Effector memory CD8-positive, alpha-beta T cell (primary cell): ENCODE measurements at regions not wholly inside any gene's neighbourhood (a gene's known extent, or its start where the extent isn't known, plus 50 kb on each side); places are given as distances from the start of the nearest gene placed in this dataset.

Experiments
- ATAC-seq: fragments of 150-1000 bp; cut with Tn5 transposase; replicated peaks from 2 replicates; pipeline ENCODE4 v1.10.0; 2021; ENCODE audit warnings: mild to moderate bottlenecking, moderate library complexity
- DNase-seq, 3 experiments: peaks; one replicate each; pipeline ENCODE4 v3.0.0; 2021
- H3K27ac Mint-ChIP-seq, 2 donors: one replicate each; pipeline ENCODE4 v1.8.0; 2022; ENCODE audit warnings: mild to moderate bottlenecking in 2 of 2, mixed read lengths in 2 of 2, moderate library complexity in 2 of 2
- H3K27me3 Mint-ChIP-seq, 2 donors: one replicate each; pipeline ENCODE4 v1.8.0; 2022; ENCODE audit warnings: mixed read lengths in 2 of 2
- H3K36me3 Mint-ChIP-seq: one replicate; pipeline ENCODE4 v1.8.0; 2022; ENCODE audit warnings: mild to moderate bottlenecking, moderate library complexity, mixed read lengths; ENCODE audit not compliant: insufficient read depth
- H3K4me1 Mint-ChIP-seq, 2 donors: one replicate each; pipeline ENCODE4 v1.8.0; 2022; ENCODE audit warnings: low read depth in 2 of 2, mixed read lengths in 2 of 2
- H3K4me3 Mint-ChIP-seq, 2 donors: one replicate each; pipeline ENCODE4 v1.8.0; 2022; ENCODE audit warnings: mild to moderate bottlenecking in 2 of 2, mixed read lengths in 2 of 2, moderate library complexity in 2 of 2
- H3K9me3 Mint-ChIP-seq, 2 donors: one replicate each; pipeline ENCODE4 v1.8.0; 2022; ENCODE audit warnings: mixed read lengths in 2 of 2

DNA sequence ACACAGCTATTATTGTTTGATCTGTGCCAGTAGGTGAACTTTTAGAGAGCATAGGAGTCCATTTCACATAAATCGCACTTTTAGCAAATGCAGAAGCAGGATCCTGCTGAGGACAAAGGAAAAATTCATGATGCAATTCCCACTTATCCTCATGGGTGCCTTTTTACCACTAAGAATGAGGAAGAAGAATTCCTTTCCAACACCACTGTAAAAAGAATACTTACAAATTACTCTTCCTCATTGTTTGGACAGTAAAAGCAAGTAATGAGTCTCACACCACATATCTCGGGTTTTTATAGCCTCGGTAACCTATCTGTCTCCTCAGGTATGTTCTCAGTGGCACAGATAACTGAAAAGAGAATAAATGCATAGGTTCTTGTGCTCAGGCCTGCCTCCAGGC is 238.5 kb downstream of the MTX2 start:
- Mint-ChIP-seq H3K36me3 (no peaks in the 10 kb centered on the region), H3K4me3 (no peak overlapping the region), H3K9me3 (no peaks in the 10 kb centered on the region), H3K4me1 (no peaks in the 10 kb centered on the region), H3K27me3 (peaks cover 14 to 22% of the 10 kb centered on the region in 2 donors), H3K27ac (no peak overlapping the region)
- ATAC-seq = no peak
- DNase-seq = no peak

DNA sequence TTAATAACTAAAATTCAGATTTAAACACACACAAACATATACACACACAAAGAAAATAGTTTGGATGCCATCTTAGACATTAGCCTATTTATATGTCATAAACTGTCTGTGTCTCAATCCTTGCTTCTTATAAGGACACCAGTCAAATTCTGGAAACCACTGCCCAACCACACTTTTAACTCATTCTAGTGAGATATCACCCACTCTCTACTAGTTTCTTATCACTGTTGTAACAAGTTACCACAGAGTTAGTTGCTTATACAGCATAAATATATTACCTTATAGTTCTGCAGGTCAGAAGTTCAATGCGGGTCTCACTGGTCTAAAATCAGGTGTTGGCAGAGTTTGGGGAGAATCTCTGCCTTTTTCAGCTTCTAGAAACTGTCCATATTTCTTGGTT is 239.1 kb downstream of the MTX2 start:
- Mint-ChIP-seq H3K4me3 (no peak overlapping the region), H3K9me3 (no peaks in the 10 kb centered on the region), H3K27ac (no peak overlapping the region), H3K36me3 (no peaks in the 10 kb centered on the region), H3K27me3 (peaks cover 14 to 16% of the 10 kb centered on the region in 2 donors), H3K4me1 (no peaks in the 10 kb centered on the region)
- ATAC-seq (no peak), DNase-seq (no peak)

GRCh38 chr2:176508984-176509740 is 239.9 kb downstream of the MTX2 start:
- peaks cover 7 to 11% of the 10 kb centered on the region in 2 donors for H3K27me3 Mint-ChIP-seq
- H3K36me3 Mint-ChIP-seq = no peaks in the 10 kb centered on the region
- H3K4me1 Mint-ChIP-seq = no peaks in the 10 kb centered on the region
- no peak overlapping the region for H3K27ac Mint-ChIP-seq
- H3K9me3 Mint-ChIP-seq = no peaks in the 10 kb centered on the region
- no peak overlapping the region for H3K4me3 Mint-ChIP-seq
- ATAC-seq (peak; percentile 32), DNase-seq (no peak)

GRCh38 chr2:176514276-176514675 is 245.0 kb downstream of the MTX2 start:
- Mint-ChIP-seq H3K4me3 (no peak overlapping the region), H3K27ac (no peak overlapping the region), H3K36me3 (no peaks in the 10 kb centered on the region), H3K9me3 (no peaks in the 10 kb centered on the region), H3K27me3 (peaks cover 7 to 10% of the 10 kb centered on the region in 2 donors), H3K4me1 (peaks cover 4 to 15% of the 10 kb centered on the region in 2 donors)
- ATAC-seq = no peak
- DNase-seq = no peak

DNA sequence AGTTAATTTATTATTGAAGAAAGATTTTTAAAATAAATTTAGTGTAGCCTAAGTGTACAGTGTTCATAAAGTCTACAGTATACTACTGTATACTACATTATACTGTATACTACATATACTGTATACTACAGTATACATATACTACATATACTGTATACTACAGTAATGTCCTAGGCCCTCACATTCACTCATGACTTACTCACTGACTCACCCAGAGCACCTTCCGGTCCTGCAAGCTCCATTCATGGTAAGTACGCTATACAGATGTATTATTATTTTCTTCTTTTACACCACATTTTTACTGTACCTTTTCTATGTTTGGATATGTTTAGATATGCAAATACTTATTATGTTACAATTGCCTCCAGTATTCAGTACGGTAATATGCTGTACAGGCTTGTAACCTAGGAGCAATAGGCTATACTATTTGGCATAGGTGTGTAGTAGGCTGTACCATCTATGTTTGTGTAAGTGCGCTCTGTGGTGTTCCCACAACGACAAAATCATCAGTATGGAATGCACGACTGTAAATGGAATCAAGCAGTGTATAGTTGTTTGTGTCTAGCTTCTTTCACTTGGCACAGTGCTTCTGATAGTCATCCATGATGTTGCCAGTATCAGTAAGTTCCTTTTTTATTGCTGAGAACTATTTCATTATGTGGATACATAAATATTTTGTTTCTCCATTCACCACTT is 245.7 kb downstream of the MTX2 start:
- peaks cover 4 to 15% of the 10 kb centered on the region in 2 donors for H3K4me1 Mint-ChIP-seq
- H3K27ac Mint-ChIP-seq = no peak overlapping the region
- no peak overlapping the region for H3K4me3 Mint-ChIP-seq
- H3K27me3 Mint-ChIP-seq = peaks cover 3 to 4% of the 10 kb centered on the region in 2 donors
- ATAC-seq (no peak), DNase-seq (no peak)
- no peaks in the 10 kb centered on the region for H3K36me3 Mint-ChIP-seq
- no peaks in the 10 kb centered on the region for H3K9me3 Mint-ChIP-seq

GRCh38 chr2:176516051-176516602 is 246.9 kb downstream of the MTX2 start:
- peak overlapping the region in 1 of 2 donors; percentile 2 for H3K4me3 Mint-ChIP-seq
- ATAC-seq (peak; percentile 56), DNase-seq (no peak)
- H3K27ac Mint-ChIP-seq = no peak overlapping the region
- no peaks in the 10 kb centered on the region for H3K36me3 Mint-ChIP-seq
- H3K9me3 Mint-ChIP-seq = no peaks in the 10 kb centered on the region
- peaks cover 4 to 15% of the 10 kb centered on the region in 2 donors for H3K4me1 Mint-ChIP-seq
- no peaks in the 10 kb centered on the region for H3K27me3 Mint-ChIP-seq

- DNase-seq = no peak
- Mint-ChIP-seq H3K4me1 (peaks cover 4 to 15% of the 10 kb centered on the region in 2 donors), H3K9me3 (no peaks in the 10 kb centered on the region), H3K27me3 (no peaks in the 10 kb centered on the region), H3K27ac (peak overlapping the region in 1 of 2 donors; percentile 38), H3K36me3 (no peaks in the 10 kb centered on the region), H3K4me3 (no peak overlapping the region)
- ATAC-seq = no peak
Measured at GRCh38 chr2:176518823-176519222, 249.6 kb downstream of the MTX2 start.

DNA sequence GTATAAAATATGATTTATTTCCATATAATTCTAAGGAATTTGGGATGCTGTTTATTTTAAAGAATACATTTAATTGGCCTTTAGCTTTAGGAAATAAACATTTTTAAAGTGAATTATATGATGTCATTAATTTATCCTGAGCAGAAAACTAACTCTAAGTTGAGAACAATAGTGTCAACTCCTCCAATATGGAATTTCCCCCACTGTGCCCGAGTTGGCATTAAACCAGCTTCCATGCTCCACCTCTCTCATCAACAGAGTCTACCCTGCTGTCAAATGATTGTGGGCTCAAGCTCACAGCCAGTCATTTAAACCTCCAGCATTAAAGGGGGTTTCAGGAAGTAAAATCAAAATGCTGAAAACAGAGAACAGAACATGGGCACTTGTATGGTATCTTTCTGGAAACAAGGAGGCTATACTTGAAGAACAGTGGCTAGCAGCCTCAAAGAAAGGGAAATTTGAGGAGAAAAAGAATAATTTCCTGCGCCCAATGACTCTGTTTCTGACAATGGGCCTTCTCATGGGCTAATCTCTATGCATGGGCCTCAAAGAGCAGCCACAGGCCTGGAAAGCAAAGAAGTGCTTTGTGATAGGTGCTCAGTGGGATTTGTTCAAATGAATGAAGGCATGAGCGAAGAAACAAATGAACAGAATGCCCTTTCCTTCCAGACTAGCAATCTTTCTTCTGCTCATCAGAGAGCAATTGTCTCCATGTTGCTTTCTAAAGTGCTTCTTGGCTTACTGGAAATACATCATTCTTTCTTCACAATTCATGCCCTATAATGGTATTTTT is 252.8 kb downstream of the MTX2 start:
- H3K4me1 Mint-ChIP-seq = no peaks in the 10 kb centered on the region
- no peaks in the 10 kb centered on the region for H3K9me3 Mint-ChIP-seq
- H3K27ac Mint-ChIP-seq = no peak overlapping the region
- DNase-seq (no peak), ATAC-seq (no peak)
- H3K27me3 Mint-ChIP-seq = peaks cover 15 to 17% of the 10 kb centered on the region in 2 donors
- H3K36me3 Mint-ChIP-seq = no peaks in the 10 kb centered on the region
- H3K4me3 Mint-ChIP-seq = no peak overlapping the region

DNA sequence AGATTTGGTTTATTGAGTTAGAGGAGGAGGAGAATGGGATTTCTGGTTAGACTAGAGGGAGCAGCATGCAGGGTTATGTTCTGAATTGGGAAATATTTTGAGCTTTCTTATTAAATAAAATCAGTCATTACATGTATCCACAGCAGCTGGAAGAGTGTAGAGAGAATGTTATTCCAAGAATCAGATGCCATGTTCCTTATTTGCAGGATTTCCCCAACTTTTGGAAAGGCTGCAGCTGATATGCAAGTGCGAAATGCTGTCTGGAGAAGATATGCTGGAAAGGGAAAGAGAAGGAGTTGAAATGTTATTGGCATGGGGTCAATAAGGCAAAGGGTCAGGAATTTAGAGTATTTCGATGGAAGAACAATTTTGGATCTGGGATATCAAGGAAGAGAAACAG is 255.8 kb downstream of the MTX2 start:
- DNase-seq (no peak), ATAC-seq (no peak)
- no peaks in the 10 kb centered on the region for H3K36me3 Mint-ChIP-seq
- no peaks in the 10 kb centered on the region for H3K9me3 Mint-ChIP-seq
- H3K27me3 Mint-ChIP-seq = peaks cover 37 to 40% of the 10 kb centered on the region in 2 donors
- no peak overlapping the region for H3K27ac Mint-ChIP-seq
- no peaks in the 10 kb centered on the region for H3K4me1 Mint-ChIP-seq
- no peak overlapping the region for H3K4me3 Mint-ChIP-seq

GRCh38 chr2:176526995-176527901 is 258.0 kb downstream of the MTX2 start:
- Mint-ChIP-seq H3K36me3 (no peaks in the 10 kb centered on the region), H3K27me3 (peaks cover 37 to 49% of the 10 kb centered on the region in 2 donors), H3K27ac (no peak overlapping the region), H3K4me3 (no peak overlapping the region), H3K9me3 (no peaks in the 10 kb centered on the region), H3K4me1 (no peaks in the 10 kb centered on the region)
- ATAC-seq = no peak
- no peak for DNase-seq

- H3K27me3 Mint-ChIP-seq = peaks cover 45 to 67% of the 10 kb centered on the region in 2 donors
- no peaks in the 10 kb centered on the region for H3K9me3 Mint-ChIP-seq
- H3K4me1 Mint-ChIP-seq = no peaks in the 10 kb centered on the region
- DNase-seq (no peak), ATAC-seq (no peak)
- H3K36me3 Mint-ChIP-seq = no peaks in the 10 kb centered on the region
- no peak overlapping the region for H3K27ac Mint-ChIP-seq
- no peak overlapping the region for H3K4me3 Mint-ChIP-seq
Measured at GRCh38 chr2:176531608-176532007, 262.4 kb downstream of the MTX2 start.

DNA sequence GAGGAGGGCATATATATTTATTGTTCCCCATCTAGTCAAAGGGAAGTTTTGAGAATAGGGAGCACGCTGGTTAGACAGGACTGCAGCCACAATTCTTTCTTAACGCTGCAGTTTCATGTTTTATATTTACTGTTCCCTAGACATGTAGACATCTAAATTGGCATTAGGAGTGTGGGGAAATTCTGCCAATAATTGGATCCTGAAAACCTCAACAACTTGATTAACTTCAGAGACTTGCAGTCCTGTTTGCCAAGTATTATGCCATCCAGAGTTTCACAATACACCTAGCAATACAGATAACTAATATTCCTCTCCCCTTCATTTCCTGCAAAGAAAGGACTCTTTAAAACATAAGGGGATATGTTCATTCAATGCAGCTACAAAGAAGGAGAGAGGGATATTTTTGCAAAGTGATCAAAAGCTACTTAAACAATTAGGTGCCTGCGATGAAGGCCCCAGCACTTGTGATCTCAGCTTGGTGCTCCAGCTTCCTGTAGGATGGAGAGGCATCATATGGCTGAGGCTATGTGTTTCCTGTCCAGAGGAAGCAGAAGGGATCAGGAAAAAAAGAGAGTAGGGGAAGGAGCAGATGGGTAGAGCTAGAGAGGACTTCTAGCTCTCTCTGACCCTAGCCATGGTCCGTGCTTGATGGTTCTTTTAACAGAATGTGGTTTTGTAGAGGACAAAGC is 264.4 kb downstream of the MTX2 start:
- H3K27me3 Mint-ChIP-seq = peaks cover 33 to 61% of the 10 kb centered on the region in 2 donors
- DNase-seq = no peak
- no peak for ATAC-seq
- no peaks in the 10 kb centered on the region for H3K9me3 Mint-ChIP-seq
- no peak overlapping the region for H3K27ac Mint-ChIP-seq
- no peaks in the 10 kb centered on the region for H3K4me1 Mint-ChIP-seq
- no peaks in the 10 kb centered on the region for H3K36me3 Mint-ChIP-seq
- no peak overlapping the region for H3K4me3 Mint-ChIP-seq
